ENCODE measurements at regions not wholly inside any gene's neighbourhood (a gene's known extent, or its start where the extent isn't known, plus 50 kb on each side); places are given as distances from the start of the nearest gene placed in this dataset.

DNA sequence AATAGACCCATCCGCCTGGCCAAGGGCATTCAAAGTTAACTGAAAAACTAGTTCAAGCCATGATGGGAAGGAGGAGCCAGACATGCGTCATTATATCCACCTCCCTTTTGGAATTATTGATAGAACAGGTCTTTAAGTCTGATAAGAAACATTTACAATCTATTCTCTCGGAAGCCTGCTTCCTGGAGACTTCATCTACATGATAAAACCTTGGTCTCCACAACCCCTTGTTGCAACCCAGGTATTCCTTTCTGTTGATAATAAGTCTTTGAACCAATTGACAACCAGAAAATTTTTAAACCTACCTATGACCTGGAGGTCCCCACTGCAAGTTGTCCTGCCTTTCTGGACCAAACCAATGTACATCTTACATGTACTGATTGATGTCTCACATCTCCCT lies 451.3 kb downstream of the NAF1 start:
- TF ChIP-seq POLR2AphosphoS5 (IDR thresholded peaks at IDR 0.05; ENCODE audit: low read depth, low read length) = no peak
- TF ChIP-seq POLR2A (IDR thresholded peaks at IDR 0.05; ENCODE audit: low read depth, low read length) = no peak
- no peak for TF ChIP-seq TAF1 (IDR thresholded peaks at IDR 0.05; ENCODE audit: borderline replicate concordance, low read depth, low read length)
